ENCODE measurements at regions not wholly inside any gene's neighbourhood (a gene's known extent, or its start where the extent isn't known, plus 50 kb on each side); places are given as distances from the start of the nearest gene placed in this dataset.

DNA sequence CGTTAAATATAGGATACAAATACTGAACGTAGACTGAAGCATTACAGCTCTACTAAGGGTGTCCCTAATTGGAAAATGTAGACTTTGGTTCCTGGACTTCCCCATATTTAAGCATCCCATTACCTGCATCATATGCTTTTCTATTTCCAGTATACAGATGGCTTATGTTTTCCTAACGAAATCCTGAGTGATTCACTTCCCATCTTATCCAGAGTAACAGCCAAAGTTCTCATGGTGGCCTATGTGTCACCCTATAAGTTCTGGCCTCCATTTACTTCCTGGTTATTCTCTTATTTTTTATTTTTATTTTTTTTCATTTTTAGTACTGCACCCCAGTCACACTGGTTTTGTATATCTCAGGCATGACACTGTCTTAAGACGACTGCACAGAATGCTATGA, 552.3 kb downstream of the PRDM9 start:
- TF ChIP-seq ESRRA (IDR thresholded peaks at IDR 0.05; ENCODE audit: borderline replicate concordance, low read depth) (no peak), GATAD2A (IDR thresholded peaks at IDR 0.05) (no peak), MAFF (IDR thresholded peaks at IDR 0.05; ENCODE audit: low read length) (no peak), JUNB (CRISPR knock-in tag; conservative IDR thresholded peaks at IDR 0.05) (no peak), TAF1 (IDR thresholded peaks at IDR 0.05; ENCODE audit: control insufficient read depth, extremely low read depth, insufficient read depth, low read length, severe bottlenecking) (no peak), MEF2A (IDR thresholded peaks at IDR 0.05; ENCODE audit: control insufficient read depth, low read depth, low read length) (no peak)
- TF ChIP-seq, protein P1, sequence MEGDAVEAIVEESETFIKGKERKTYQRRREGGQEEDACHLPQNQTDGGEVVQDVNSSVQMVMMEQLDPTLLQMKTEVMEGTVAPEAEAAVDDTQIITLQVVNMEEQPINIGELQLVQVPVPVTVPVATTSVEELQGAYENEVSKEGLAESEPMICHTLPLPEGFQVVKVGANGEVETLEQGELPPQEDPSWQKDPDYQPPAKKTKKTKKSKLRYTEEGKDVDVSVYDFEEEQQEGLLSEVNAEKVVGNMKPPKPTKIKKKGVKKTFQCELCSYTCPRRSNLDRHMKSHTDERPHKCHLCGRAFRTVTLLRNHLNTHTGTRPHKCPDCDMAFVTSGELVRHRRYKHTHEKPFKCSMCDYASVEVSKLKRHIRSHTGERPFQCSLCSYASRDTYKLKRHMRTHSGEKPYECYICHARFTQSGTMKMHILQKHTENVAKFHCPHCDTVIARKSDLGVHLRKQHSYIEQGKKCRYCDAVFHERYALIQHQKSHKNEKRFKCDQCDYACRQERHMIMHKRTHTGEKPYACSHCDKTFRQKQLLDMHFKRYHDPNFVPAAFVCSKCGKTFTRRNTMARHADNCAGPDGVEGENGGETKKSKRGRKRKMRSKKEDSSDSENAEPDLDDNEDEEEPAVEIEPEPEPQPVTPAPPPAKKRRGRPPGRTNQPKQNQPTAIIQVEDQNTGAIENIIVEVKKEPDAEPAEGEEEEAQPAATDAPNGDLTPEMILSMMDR (IDR thresholded peaks at IDR 0.05 in 2 of 3, conservative IDR thresholded peaks at IDR 0.05 in 1 of 3; ENCODE audit: insufficient read depth in 2 of 3, low read depth in 1 of 3, low read length in 3 of 3): no peak
- TF ChIP-seq, protein P2, sequence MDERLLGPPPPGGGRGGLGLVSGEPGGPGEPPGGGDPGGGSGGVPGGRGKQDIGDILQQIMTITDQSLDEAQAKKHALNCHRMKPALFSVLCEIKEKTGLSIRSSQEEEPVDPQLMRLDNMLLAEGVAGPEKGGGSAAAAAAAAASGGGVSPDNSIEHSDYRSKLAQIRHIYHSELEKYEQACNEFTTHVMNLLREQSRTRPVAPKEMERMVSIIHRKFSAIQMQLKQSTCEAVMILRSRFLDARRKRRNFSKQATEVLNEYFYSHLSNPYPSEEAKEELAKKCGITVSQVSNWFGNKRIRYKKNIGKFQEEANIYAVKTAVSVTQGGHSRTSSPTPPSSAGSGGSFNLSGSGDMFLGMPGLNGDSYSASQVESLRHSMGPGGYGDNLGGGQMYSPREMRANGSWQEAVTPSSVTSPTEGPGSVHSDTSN (CRISPR knock-in tag; IDR thresholded peaks at IDR 0.05; ENCODE audit: low read depth): no peak
- TF ChIP-seq, protein P2 (tag; conservative IDR thresholded peaks at IDR 0.05; ENCODE audit: low read depth): no peak
